ENCODE measurements at regions not wholly inside any gene's neighbourhood (a gene's known extent, or its start where the extent isn't known, plus 50 kb on each side); places are given as distances from the start of the nearest gene placed in this dataset.
"Not testable (repeated sequence)": the region's sequence is repeated elsewhere in the genome, so short reads cannot be mapped to it uniquely, and the experiment has no call there.

- Mint-ChIP-seq H3K27me3 (peaks cover 0 to 5% (median 3%) of the 10 kb centered on the region in 5 donors), H3K36me3 (no peaks in the 10 kb centered on the region), H3K4me3 (no peak overlapping the region), H3K27ac (no peak overlapping the region), H3K4me1 (no peaks in the 10 kb centered on the region), H3K9me3 (no peaks in the 10 kb centered on the region)
- ChIA-PET CTCF (no interaction called here), POLR2A (no interaction called here)
- no peaks in the 10 kb centered on the region for H3K27me3 ChIP-seq (ENCODE audit: control insufficient read depth in 2 of 2, insufficient read depth in 2 of 2, low read length in 2 of 2)
- DNase-seq (no peak), ATAC-seq (no peak)
- H3K4me1 ChIP-seq (ENCODE audit: control insufficient read depth in 2 of 2, insufficient read depth in 2 of 2, low read length in 2 of 2) = no peaks in the 10 kb centered on the region
- H3K27ac ChIP-seq (ENCODE audit: low read depth, low read length) = no peak overlapping the region
- intact Hi-C loops (cut with micrococcal nuclease) = no loop called here
- H3K4me3 ChIP-seq (ENCODE audit: low read length) = no peak overlapping the region
- no peaks in the 10 kb centered on the region for H3K36me3 ChIP-seq (ENCODE audit: control insufficient read depth in 2 of 3, insufficient read depth in 3 of 3, low read length in 3 of 3)
- no peaks in the 10 kb centered on the region for H3K9me3 ChIP-seq (ENCODE audit: control insufficient read depth in 2 of 3, low read length in 3 of 3)
Observed at GRCh38 chr10:80025281-80025680, 53.2 kb upstream of the TMEM254 start.

GRCh38 chr10:80022408-80023001 is 56.0 kb upstream of the TMEM254 start:
- H3K4me1 Mint-ChIP-seq; H3K27ac ChIP-seq (ENCODE audit: low read depth, low read length); H3K4me1 ChIP-seq (ENCODE audit: control insufficient read depth in 2 of 2, insufficient read depth in 2 of 2, low read length in 2 of 2); ATAC-seq; H3K27me3 Mint-ChIP-seq; H3K9me3 Mint-ChIP-seq; H3K36me3 ChIP-seq (ENCODE audit: control insufficient read depth in 2 of 3, insufficient read depth in 3 of 3, low read length in 3 of 3); H3K36me3 Mint-ChIP-seq; H3K27me3 ChIP-seq (ENCODE audit: control insufficient read depth in 2 of 2, insufficient read depth in 2 of 2, low read length in 2 of 2); intact Hi-C loops (cut with micrococcal nuclease); CTCF ChIA-PET; POLR2A ChIA-PET; H3K9me3 ChIP-seq (ENCODE audit: control insufficient read depth in 2 of 3, low read length in 3 of 3); H3K4me3 ChIP-seq (ENCODE audit: low read length); DNase-seq; H3K27ac Mint-ChIP-seq; H3K4me3 Mint-ChIP-seq: not testable (repeated sequence)

- H3K4me1 ChIP-seq (ENCODE audit: control insufficient read depth in 2 of 2, insufficient read depth in 2 of 2, low read length in 2 of 2); H3K27ac Mint-ChIP-seq; H3K4me1 Mint-ChIP-seq; DNase-seq; H3K27me3 ChIP-seq (ENCODE audit: control insufficient read depth in 2 of 2, insufficient read depth in 2 of 2, low read length in 2 of 2); H3K9me3 Mint-ChIP-seq; CTCF ChIA-PET; POLR2A ChIA-PET; H3K27ac ChIP-seq (ENCODE audit: low read depth, low read length); intact Hi-C loops (cut with micrococcal nuclease); H3K9me3 ChIP-seq (ENCODE audit: control insufficient read depth in 2 of 3, low read length in 3 of 3); ATAC-seq; H3K36me3 ChIP-seq (ENCODE audit: control insufficient read depth in 2 of 3, insufficient read depth in 3 of 3, low read length in 3 of 3); H3K36me3 Mint-ChIP-seq; H3K27me3 Mint-ChIP-seq; H3K4me3 Mint-ChIP-seq; H3K4me3 ChIP-seq (ENCODE audit: low read length): not testable (repeated sequence)
Observed at GRCh38 chr10:80018406-80018984, 60.0 kb upstream of the TMEM254 start.

- H3K36me3 Mint-ChIP-seq; H3K36me3 ChIP-seq (ENCODE audit: control insufficient read depth in 2 of 3, insufficient read depth in 3 of 3, low read length in 3 of 3); H3K4me1 ChIP-seq (ENCODE audit: control insufficient read depth in 2 of 2, insufficient read depth in 2 of 2, low read length in 2 of 2); H3K27ac Mint-ChIP-seq; H3K9me3 ChIP-seq (ENCODE audit: control insufficient read depth in 2 of 3, low read length in 3 of 3); H3K4me3 ChIP-seq (ENCODE audit: low read length); DNase-seq; H3K9me3 Mint-ChIP-seq; H3K27me3 Mint-ChIP-seq; CTCF ChIA-PET; intact Hi-C loops (cut with micrococcal nuclease); POLR2A ChIA-PET; H3K4me1 Mint-ChIP-seq; H3K27ac ChIP-seq (ENCODE audit: low read depth, low read length); H3K27me3 ChIP-seq (ENCODE audit: control insufficient read depth in 2 of 2, insufficient read depth in 2 of 2, low read length in 2 of 2); H3K4me3 Mint-ChIP-seq; ATAC-seq: not testable (repeated sequence)
Observed at GRCh38 chr10:80017186-80017585, 61.3 kb upstream of the TMEM254 start.

GRCh38 chr10:80015911-80016830 is 62.3 kb upstream of the TMEM254 start:
- H3K27ac Mint-ChIP-seq = no peak overlapping the region
- H3K4me1 Mint-ChIP-seq = peaks cover 0 to 2% (median 0%) of the 10 kb centered on the region in 7 donors
- no peaks in the 10 kb centered on the region for H3K4me1 ChIP-seq (ENCODE audit: control insufficient read depth in 2 of 2, insufficient read depth in 2 of 2, low read length in 2 of 2)
- ChIA-PET POLR2A (no interaction called here), CTCF (interaction anchor here (0.6 kb wide), 1 partner anchor 71 kb away, joined by 4 read pairs; no protein-coding TSS in a partner anchor)
- peaks cover 0 to 5% (median 3%) of the 10 kb centered on the region in 5 donors for H3K27me3 Mint-ChIP-seq
- H3K36me3 ChIP-seq (ENCODE audit: control insufficient read depth in 2 of 3, insufficient read depth in 3 of 3, low read length in 3 of 3) = no peaks in the 10 kb centered on the region
- no peaks in the 10 kb centered on the region for H3K27me3 ChIP-seq (ENCODE audit: control insufficient read depth in 2 of 2, insufficient read depth in 2 of 2, low read length in 2 of 2)
- no peaks in the 10 kb centered on the region for H3K36me3 Mint-ChIP-seq
- H3K9me3 Mint-ChIP-seq = no peaks in the 10 kb centered on the region
- H3K27ac ChIP-seq (ENCODE audit: low read depth, low read length) = no peak overlapping the region
- no peak overlapping the region for H3K4me3 ChIP-seq (ENCODE audit: low read length)
- intact Hi-C loops (cut with micrococcal nuclease) = no loop called here
- ATAC-seq (no peak), DNase-seq (no peak)
- H3K4me3 Mint-ChIP-seq = no peak overlapping the region
- H3K9me3 ChIP-seq (ENCODE audit: control insufficient read depth in 2 of 3, low read length in 3 of 3) = no peaks in the 10 kb centered on the region

- intact Hi-C loops (cut with micrococcal nuclease); H3K4me3 Mint-ChIP-seq: not testable (repeated sequence)
Observed at GRCh38 chr10:80013139-80013538, 64.2 kb upstream of the SFTPD start.

GRCh38 chr10:80011144-80011543 is 62.2 kb upstream of the SFTPD start:
- H3K4me1 ChIP-seq (ENCODE audit: control insufficient read depth in 2 of 2, insufficient read depth in 2 of 2, low read length in 2 of 2); CTCF ChIA-PET; H3K36me3 Mint-ChIP-seq; H3K4me3 Mint-ChIP-seq; H3K27me3 ChIP-seq (ENCODE audit: control insufficient read depth in 2 of 2, insufficient read depth in 2 of 2, low read length in 2 of 2); H3K27ac ChIP-seq (ENCODE audit: low read depth, low read length); ATAC-seq; intact Hi-C loops (cut with micrococcal nuclease); H3K4me1 Mint-ChIP-seq; H3K36me3 ChIP-seq (ENCODE audit: control insufficient read depth in 2 of 3, insufficient read depth in 3 of 3, low read length in 3 of 3); H3K27ac Mint-ChIP-seq; POLR2A ChIA-PET; H3K9me3 Mint-ChIP-seq; H3K9me3 ChIP-seq (ENCODE audit: control insufficient read depth in 2 of 3, low read length in 3 of 3); H3K4me3 ChIP-seq (ENCODE audit: low read length); H3K27me3 Mint-ChIP-seq; DNase-seq: not testable (repeated sequence)

More at GRCh38 chr10:80013139-80013538, 64.2 kb upstream of the SFTPD start:
- H3K27me3 Mint-ChIP-seq; POLR2A ChIA-PET; H3K9me3 ChIP-seq (ENCODE audit: control insufficient read depth in 2 of 3, low read length in 3 of 3); DNase-seq; H3K27ac ChIP-seq (ENCODE audit: low read depth, low read length); H3K36me3 Mint-ChIP-seq; H3K36me3 ChIP-seq (ENCODE audit: control insufficient read depth in 2 of 3, insufficient read depth in 3 of 3, low read length in 3 of 3); CTCF ChIA-PET; H3K9me3 Mint-ChIP-seq; H3K27ac Mint-ChIP-seq; H3K4me1 Mint-ChIP-seq; H3K27me3 ChIP-seq (ENCODE audit: control insufficient read depth in 2 of 2, insufficient read depth in 2 of 2, low read length in 2 of 2); H3K4me1 ChIP-seq (ENCODE audit: control insufficient read depth in 2 of 2, insufficient read depth in 2 of 2, low read length in 2 of 2); H3K4me3 ChIP-seq (ENCODE audit: low read length); ATAC-seq: not testable (repeated sequence)
